Mesenchymal stem cell (in vitro differentiated cells and primary cell): ENCODE measurements at regions not wholly inside any gene's neighbourhood (a gene's known extent, or its start where the extent isn't known, plus 50 kb on each side); places are given as distances from the start of the nearest gene placed in this dataset.
A peak's percentile ranks its signal among the peaks of the same experiment; 100 is the strongest.

Experiments used
- DNase-seq: peaks from one replicate; pipeline ENCODE4 v3.0.0-alpha.2; 2013
- H2AFZ ChIP-seq: one replicate; pipeline ENCODE4 v1.6.1; 2013; ENCODE audit warnings: low read depth, mild to moderate bottlenecking, control low read depth, inconsistent platforms, low read length, moderate library complexity
- H2AK5ac ChIP-seq: 2 replicates; pipeline ENCODE4 v1.6.1; 2013; ENCODE audit warnings: low read length, moderate library complexity, mild to moderate bottlenecking, inconsistent platforms; ENCODE audit not compliant: severe bottlenecking
- H2BK120ac ChIP-seq: one replicate; pipeline ENCODE4 v1.6.1; 2013; ENCODE audit warnings: low read depth, mild to moderate bottlenecking, inconsistent platforms, low read length, moderate library complexity
- H2BK12ac ChIP-seq, 2 experiments: one replicate each; pipeline ENCODE4 v1.6.1; 2013; ENCODE audit warnings: inconsistent platforms in 2 of 2, low read length in 2 of 2, mild to moderate bottlenecking in 2 of 2, moderate library complexity in 2 of 2, control low read depth in 1 of 2
- H2BK15ac ChIP-seq: one replicate; pipeline ENCODE4 v1.6.1; 2013; ENCODE audit warnings: mild to moderate bottlenecking, low read depth, inconsistent platforms; ENCODE audit not compliant: poor library complexity, severe bottlenecking
- H2BK5ac ChIP-seq: 2 replicates; pipeline ENCODE4 v1.6.1; 2013; ENCODE audit warnings: low read depth, mild to moderate bottlenecking, low read length, control low read depth, inconsistent platforms; ENCODE audit not compliant: poor library complexity, severe bottlenecking
- H3K14ac ChIP-seq, 2 experiments: one replicate each; pipeline ENCODE4 v1.6.1; 2013; ENCODE audit warnings: inconsistent platforms in 2 of 2, low read length in 2 of 2, control low read depth in 1 of 2, mild to moderate bottlenecking in 1 of 2, moderate library complexity in 1 of 2
- H3K18ac ChIP-seq, 2 experiments: one replicate each; pipeline ENCODE4 v1.6.1; 2013; ENCODE audit warnings: inconsistent platforms in 2 of 2, low read length in 2 of 2, control low read depth in 1 of 2, low read depth in 1 of 2, mild to moderate bottlenecking in 1 of 2
- H3K23ac ChIP-seq, 2 experiments: one replicate each; pipeline ENCODE4 v1.6.1; 2013; ENCODE audit warnings: inconsistent platforms in 2 of 2, low read length in 2 of 2, mild to moderate bottlenecking in 2 of 2, moderate library complexity in 2 of 2, control low read depth in 1 of 2
- H3K27ac ChIP-seq: 2 replicates; pipeline ENCODE4 v1.5.1; 2013; ENCODE audit warnings: mild to moderate bottlenecking, moderate library complexity, low read length, control low read depth, inconsistent platforms; ENCODE audit not compliant: poor library complexity, severe bottlenecking
- H3K27me3 ChIP-seq, 2 experiments: 2 replicates each; pipeline versions ENCODE4 v1.6.1 to v1.7.0; 2013; ENCODE audit warnings: low read length in 2 of 2, mild to moderate bottlenecking in 2 of 2, moderate library complexity in 2 of 2, control low read depth in 1 of 2, inconsistent platforms in 1 of 2; ENCODE audit not compliant: control insufficient read depth in 1 of 2, insufficient read depth in 1 of 2
- H3K36me3 ChIP-seq, 2 experiments: 2 replicates each; pipeline versions ENCODE4 v1.6.1 to v1.7.0; 2013; ENCODE audit warnings: low read length in 2 of 2, control low read depth in 1 of 2, inconsistent platforms in 1 of 2, low read depth in 1 of 2, mild to moderate bottlenecking in 1 of 2; ENCODE audit not compliant: insufficient read depth in 2 of 2, control insufficient read depth in 1 of 2
- H3K4ac ChIP-seq, 2 experiments: one replicate each; pipeline ENCODE4 v1.6.1; 2013; ENCODE audit warnings: inconsistent platforms in 2 of 2, low read length in 2 of 2, mild to moderate bottlenecking in 2 of 2, moderate library complexity in 2 of 2, control low read depth in 1 of 2, low read depth in 1 of 2
- H3K4me1 ChIP-seq: 2 replicates; pipeline ENCODE4 v1.6.1; 2013; ENCODE audit warnings: low read depth, low read length, control low read depth; ENCODE audit not compliant: control insufficient read depth, insufficient read depth
- H3K4me2 ChIP-seq: 2 replicates; pipeline ENCODE4 v1.6.1; 2013; ENCODE audit warnings: low read length, mild to moderate bottlenecking, inconsistent platforms; ENCODE audit not compliant: poor library complexity, severe bottlenecking
- H3K4me3 ChIP-seq, 2 experiments: 2 replicates each; pipeline versions ENCODE4 v1.5.1 to v1.7.0; 2013; ENCODE audit warnings: low read length in 2 of 2, mild to moderate bottlenecking in 2 of 2, control low read depth in 1 of 2, low read depth in 1 of 2; ENCODE audit not compliant: insufficient read depth in 1 of 2
- H3K79me1 ChIP-seq: replicated peaks from 2 replicates; pipeline ENCODE4 v1.6.1; 2013; ENCODE audit warnings: mild to moderate bottlenecking, control low read depth, low read length, inconsistent platforms; ENCODE audit not compliant: poor library complexity, severe bottlenecking
- H3K9ac ChIP-seq: 2 replicates; pipeline ENCODE4 v1.7.0; 2013; ENCODE audit warnings: mild to moderate bottlenecking, low read length, moderate library complexity
- H3K9me3 ChIP-seq: 2 replicates; pipeline ENCODE4 v1.7.0; 2013; ENCODE audit warnings: mild to moderate bottlenecking, low read length; ENCODE audit not compliant: control insufficient read depth
- H4K8ac ChIP-seq: one replicate; pipeline ENCODE4 v1.6.1; 2013; ENCODE audit warnings: inconsistent platforms, mild to moderate bottlenecking, low read length, moderate library complexity
- H4K91ac ChIP-seq: one replicate; pipeline ENCODE4 v1.6.1; 2013; ENCODE audit warnings: mild to moderate bottlenecking, low read length, inconsistent platforms
- WGBS: methylation state at CpG from one replicate; pipeline ENCODE4 v1.1.7; 2013; ENCODE audit warnings: mixed read lengths; 5-methylcytosine and 5-hydroxymethylcytosine counted together

DNA sequence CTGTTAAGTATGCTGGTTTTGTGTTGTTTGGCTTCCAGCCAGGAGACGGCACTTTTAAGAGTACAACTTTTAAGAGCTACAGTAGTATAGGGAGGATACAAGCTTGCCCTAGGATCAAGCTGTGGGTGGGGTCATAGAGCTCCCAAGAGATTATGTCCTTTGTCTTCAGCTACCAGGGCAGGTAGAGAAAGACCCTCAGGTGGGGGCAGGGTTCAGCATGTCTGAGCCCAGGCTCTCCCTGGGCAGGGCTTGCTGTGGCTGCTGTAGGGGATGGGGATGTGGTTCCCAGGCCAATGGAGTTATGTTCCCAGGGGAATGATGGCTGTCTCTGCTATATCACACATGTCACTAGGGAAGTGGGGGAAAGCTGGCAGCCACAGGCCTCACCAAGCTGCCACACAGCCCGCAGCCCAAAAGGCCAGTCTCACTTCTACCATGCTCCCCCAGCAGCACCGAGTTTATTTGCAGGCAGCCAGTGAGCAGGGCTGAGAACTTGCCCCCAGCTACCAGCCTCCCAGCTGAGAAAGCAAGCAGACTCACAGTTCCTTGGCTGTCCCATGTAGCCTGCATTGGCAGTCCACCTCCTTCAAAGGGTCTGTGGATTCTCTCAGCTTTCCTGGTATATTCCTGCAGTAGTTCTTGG is 105.7 kb upstream of the ERBB4 start:
- H3K27me3 ChIP-seq = no peaks in the 10 kb centered on the region
- H3K4me1 ChIP-seq = peaks cover 4% of the 10 kb centered on the region
- no peak overlapping the region for H3K27ac ChIP-seq
- DNase-seq = no peak
- H3K23ac ChIP-seq = no peak overlapping the region
- H3K4me3 ChIP-seq = no peak overlapping the region
- no peaks in the 10 kb centered on the region for H3K9me3 ChIP-seq
- no peak overlapping the region for H4K91ac ChIP-seq
- H3K4me2 ChIP-seq = no peak overlapping the region
- H3K36me3 ChIP-seq = no peaks in the 10 kb centered on the region
- WGBS = 93% methylated on average over 3 of the region's 3 CpGs
- no peak overlapping the region for H2AFZ ChIP-seq
- no peak overlapping the region for H4K8ac ChIP-seq
- no peak overlapping the region for H3K4ac ChIP-seq
- H2AK5ac ChIP-seq = no peak overlapping the region
- H2BK5ac ChIP-seq = no peak overlapping the region
- no peaks in the 10 kb centered on the region for H3K79me1 ChIP-seq
- H2BK12ac ChIP-seq = no peak overlapping the region
- H3K14ac ChIP-seq = peak overlapping the region in 1 of 2 experiments; percentile 1
- no peak overlapping the region for H2BK15ac ChIP-seq
- H3K18ac ChIP-seq = peak overlapping the region in 1 of 2 experiments; percentile 21
- H2BK120ac ChIP-seq = no peak overlapping the region
- no peak overlapping the region for H3K9ac ChIP-seq

DNA sequence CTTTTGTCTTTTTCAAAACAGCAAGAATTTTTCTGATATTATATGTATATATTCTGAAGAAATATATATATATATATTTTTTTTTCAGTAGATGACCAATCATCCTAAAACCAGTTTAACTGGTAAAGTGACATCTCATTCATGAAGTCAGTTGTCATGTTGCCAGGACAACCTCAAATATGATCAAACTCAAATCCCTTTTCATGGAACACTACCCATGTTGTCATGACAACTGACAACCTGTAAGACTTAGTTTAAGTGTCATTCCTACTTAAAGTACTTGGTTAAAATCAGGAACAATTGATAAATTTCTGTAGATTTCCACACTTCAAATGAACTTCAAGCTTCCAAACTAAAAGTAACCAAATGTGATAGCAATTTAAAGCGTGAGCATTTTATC is 101.8 kb upstream of the ERBB4 start:
- Histone ChIP-seq H3K27me3 (no peaks in the 10 kb centered on the region), H2BK5ac (no peak overlapping the region), H2AK5ac (no peak overlapping the region), H2BK15ac (no peak overlapping the region), H3K36me3 (no peaks in the 10 kb centered on the region), H3K4me2 (no peak overlapping the region), H3K23ac (no peak overlapping the region), H3K9ac (no peak overlapping the region), H3K79me1 (no peaks in the 10 kb centered on the region), H4K8ac (no peak overlapping the region), H3K27ac (no peak overlapping the region), H3K14ac (no peak overlapping the region), H4K91ac (no peak overlapping the region), H2BK12ac (no peak overlapping the region), H3K18ac (no peak overlapping the region), H3K9me3 (no peaks in the 10 kb centered on the region), H2AFZ (no peak overlapping the region), H3K4me1 (peaks cover 4% of the 10 kb centered on the region), H3K4ac (no peak overlapping the region), H3K4me3 (no peak overlapping the region), H2BK120ac (no peak overlapping the region)
- WGBS = no CpG with 5 or more reads among the region's 1 CpG
- no peak for DNase-seq

DNA sequence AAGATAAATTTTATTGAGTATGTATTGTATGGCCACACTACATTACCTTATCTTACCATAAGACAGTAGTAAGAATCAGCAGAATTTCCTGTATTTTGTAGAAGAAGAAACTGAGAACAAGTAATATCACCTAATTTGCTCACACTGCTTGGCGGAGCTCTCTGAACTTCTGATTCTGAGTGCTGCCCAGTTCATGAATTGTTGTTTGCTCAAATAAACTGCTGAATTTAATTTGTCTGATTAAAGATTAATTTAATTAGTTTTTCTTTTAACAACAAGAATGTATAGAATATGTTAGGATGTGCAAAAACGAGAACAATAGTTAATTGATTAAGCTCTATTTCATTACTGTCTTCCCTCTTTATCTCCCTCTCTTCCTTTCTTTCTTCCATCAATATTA is 100.1 kb upstream of the ERBB4 start:
- Histone ChIP-seq H2BK12ac (no peak overlapping the region), H3K27ac (no peak overlapping the region), H2AK5ac (no peak overlapping the region), H2BK15ac (no peak overlapping the region), H3K36me3 (no peaks in the 10 kb centered on the region), H3K4me2 (no peak overlapping the region), H3K4me3 (no peak overlapping the region), H3K14ac (no peak overlapping the region), H4K8ac (no peak overlapping the region), H2AFZ (no peak overlapping the region), H3K23ac (no peak overlapping the region), H2BK5ac (no peak overlapping the region), H3K79me1 (no peaks in the 10 kb centered on the region), H4K91ac (no peak overlapping the region), H3K9ac (no peak overlapping the region), H2BK120ac (no peak overlapping the region), H3K9me3 (no peaks in the 10 kb centered on the region), H3K18ac (no peak overlapping the region), H3K4me1 (no peaks in the 10 kb centered on the region), H3K4ac (no peak overlapping the region), H3K27me3 (no peaks in the 10 kb centered on the region)
- no peak for DNase-seq
- WGBS = 100% methylated on average over 1 of the region's 2 CpGs

DNA sequence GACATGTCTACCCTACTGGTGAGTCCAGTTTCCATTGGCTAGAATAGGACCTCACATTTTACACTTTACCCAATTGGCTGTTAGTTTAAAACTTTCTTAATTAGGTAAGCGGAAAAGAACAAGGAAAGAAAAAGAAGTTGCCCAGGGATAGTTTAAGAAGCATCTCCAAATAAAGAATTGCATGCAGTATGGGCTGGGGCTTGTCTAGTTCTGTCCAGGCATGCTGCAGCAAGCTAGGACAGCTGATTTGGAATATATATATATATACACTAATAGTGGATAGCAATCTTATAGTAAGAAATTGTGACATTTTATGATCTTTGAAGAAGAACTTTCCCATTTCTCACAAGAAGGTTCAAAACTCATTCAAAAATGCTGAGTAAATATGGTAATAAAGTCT is 90.0 kb upstream of the ERBB4 start:
- no peak overlapping the region for H4K8ac ChIP-seq
- no peaks in the 10 kb centered on the region for H3K4me1 ChIP-seq
- H2AK5ac ChIP-seq = no peak overlapping the region
- H3K36me3 ChIP-seq = no peaks in the 10 kb centered on the region
- no peak overlapping the region for H3K18ac ChIP-seq
- no peak overlapping the region for H3K27ac ChIP-seq
- H2BK12ac ChIP-seq = no peak overlapping the region
- H3K9me3 ChIP-seq = peaks cover 2% of the 10 kb centered on the region
- no peak for DNase-seq
- H2BK5ac ChIP-seq = no peak overlapping the region
- no peak overlapping the region for H3K4ac ChIP-seq
- H3K79me1 ChIP-seq = no peaks in the 10 kb centered on the region
- WGBS = no CpG with 5 or more reads among the region's 1 CpG
- H3K4me3 ChIP-seq = no peak overlapping the region
- no peak overlapping the region for H4K91ac ChIP-seq
- H2BK120ac ChIP-seq = no peak overlapping the region
- H3K4me2 ChIP-seq = no peak overlapping the region
- H2BK15ac ChIP-seq = no peak overlapping the region
- H3K23ac ChIP-seq = no peak overlapping the region
- no peak overlapping the region for H3K14ac ChIP-seq
- H2AFZ ChIP-seq = no peak overlapping the region
- no peaks in the 10 kb centered on the region for H3K27me3 ChIP-seq
- H3K9ac ChIP-seq = no peak overlapping the region
